A673 (cell line): ENCODE measurements at regions not wholly inside any gene's neighbourhood (a gene's known extent, or its start where the extent isn't known, plus 50 kb on each side); places are given as distances from the start of the nearest gene placed in this dataset.

ENCODE experiments used
- BruUV-seq: library from RNA; stranded (reverse); fragments of 400-500 nt; replicated peaks from 2 replicates; lab custom pipeline; 2021; lab: Mats Ljungman, UMichigan
- CTCF ChIA-PET: fragments of 300-600 bp; sonication (Branson Sonifier 250); formaldehyde crosslinking; loops from one replicate; lab custom pipeline; 2022; ENCODE audit warnings: antibody characterized with exemption; lab: Charles Lee
- POLR2A ChIA-PET: fragments of 300-600 bp; sonication (Branson Sonifier 250); formaldehyde crosslinking; loops from one replicate; lab custom pipeline; 2022; ENCODE audit warnings: antibody characterized with exemption; ENCODE audit not compliant: low non-redundant PET; lab: Charles Lee
- DNase-seq: peaks from one replicate; pipeline ENCODE4 v3.0.0-alpha.2; 2015; ENCODE audit warnings: low spot score
- H3K27ac ChIP-seq: fragments of 200-600 bp; sonication (generic); 2 replicates; pipeline ENCODE4 v1.5.1; 2016; ENCODE audit warnings: mixed run types, low read depth, mild to moderate bottlenecking, mixed read lengths, antibody characterized with exemption, low read length; ENCODE audit not compliant: poor library complexity, severe bottlenecking
- H3K27me3 ChIP-seq: fragments of 200-600 bp; sonication (generic); replicated peaks from 2 replicates; pipeline ENCODE4 v1.6.1; 2017; ENCODE audit warnings: mixed run types, low read depth, mild to moderate bottlenecking, mixed read lengths, antibody characterized with exemption, low read length; ENCODE audit not compliant: insufficient read depth, poor library complexity
- H3K36me3 ChIP-seq: fragments of 200-600 bp; sonication (generic); 2 replicates; pipeline ENCODE4 v1.6.1; 2016; ENCODE audit warnings: mixed run types, mild to moderate bottlenecking, mixed read lengths, antibody characterized with exemption, low read length; ENCODE audit not compliant: insufficient read depth, poor library complexity, severe bottlenecking
- H3K4me1 ChIP-seq: fragments of 200-600 bp; sonication (generic); 2 replicates; pipeline ENCODE4 v1.6.1; 2017; ENCODE audit warnings: mixed run types, mild to moderate bottlenecking, mixed read lengths, antibody characterized with exemption, low read length; ENCODE audit not compliant: insufficient read depth, poor library complexity, severe bottlenecking
- H3K4me3 ChIP-seq: fragments of 200-600 bp; sonication (generic); 2 replicates; pipeline ENCODE4 v1.5.1; 2016; ENCODE audit warnings: low read depth, mixed run types, mild to moderate bottlenecking, mixed read lengths, low read length; ENCODE audit not compliant: poor library complexity, severe bottlenecking
- H3K9me3 ChIP-seq: fragments of 200-600 bp; sonication (generic); 2 replicates; pipeline ENCODE4 v1.6.1; 2016; ENCODE audit warnings: mixed run types, low read depth, mild to moderate bottlenecking, mixed read lengths, antibody characterized with exemption, low read length; ENCODE audit not compliant: poor library complexity, severe bottlenecking
- CTCF ChIP-seq: fragments of 300-800, 200-600 bp; sonication (generic); conservative IDR thresholded peaks from 2 replicates; pipeline ENCODE4 v1.5.1; 2017; ENCODE audit warnings: low read depth, mild to moderate bottlenecking, antibody characterized with exemption, low read length, moderate library complexity, mixed read lengths
- EZH2 ChIP-seq: fragments of 200-600 bp; sonication (generic); IDR thresholded peaks from 2 replicates; pipeline ENCODE4 v1.6.1; 2017; ENCODE audit warnings: borderline replicate concordance, low read depth, mild to moderate bottlenecking, mixed read lengths, antibody characterized with exemption, low read length; ENCODE audit not compliant: poor library complexity, severe bottlenecking
- intact Hi-C: fragments of 100-400 bp; cut with micrococcal nuclease; formaldehyde crosslinking; loops from one replicate; pipeline ENCODE4 v1.10.0; 2022; ENCODE audit not compliant: unreplicated experiment

GRCh38 chr7:109179601-109180000 is 609.9 kb downstream of the DNAJB9 start:
- BruUV-seq: no TSS peak
- DNase-seq: no peak
- no peak overlapping the region for H3K27ac ChIP-seq
- H3K36me3 ChIP-seq: no peaks in the 10 kb centered on the region
- H3K4me3 ChIP-seq: no peak overlapping the region
- ChIA-PET CTCF (no interaction called here), POLR2A (interaction anchor here (0.5 kb wide), 1 partner anchor 538 kb away, joined by 3 read pairs; no protein-coding TSS in a partner anchor)
- TF ChIP-seq EZH2: no peak
- H3K4me1 ChIP-seq: no peaks in the 10 kb centered on the region
- peaks cover 4% of the 10 kb centered on the region for H3K9me3 ChIP-seq
- no peaks in the 10 kb centered on the region for H3K27me3 ChIP-seq
- intact Hi-C loops: no loop called here

- no peak for TF ChIP-seq EZH2
- TF ChIP-seq CTCF: no peak
- Histone ChIP-seq H3K4me3 (no peak overlapping the region), H3K27me3 (no peaks in the 10 kb centered on the region), H3K36me3 (no peaks in the 10 kb centered on the region), H3K27ac (no peak overlapping the region), H3K9me3 (no peaks in the 10 kb centered on the region), H3K4me1 (no peaks in the 10 kb centered on the region)
- BruUV-seq: no TSS peak
- DNase-seq: no peak
- ChIA-PET CTCF (no interaction called here), POLR2A (no interaction called here)
- intact Hi-C loops: no loop called here
Observed at GRCh38 chr7:109190766-109191398, 621.2 kb downstream of the DNAJB9 start.

- no peak overlapping the region for H3K27ac ChIP-seq
- BruUV-seq: no TSS peak
- CTCF ChIA-PET: no interaction called here
- H3K9me3 ChIP-seq: no peaks in the 10 kb centered on the region
- TF ChIP-seq EZH2 (no peak), CTCF (peak; percentile 28; the same call in 1 of the 2 replicates)
- no peaks in the 10 kb centered on the region for H3K27me3 ChIP-seq
- intact Hi-C loops: no loop called here
- H3K4me3 ChIP-seq: no peak overlapping the region
- H3K4me1 ChIP-seq: no peaks in the 10 kb centered on the region
- POLR2A ChIA-PET: no interaction called here
- H3K36me3 ChIP-seq: no peaks in the 10 kb centered on the region
- peak; percentile 3 for DNase-seq
Observed at GRCh38 chr7:109206196-109206595, 636.5 kb downstream of the DNAJB9 start.

- intact Hi-C loops: no loop called here
- no peak for DNase-seq
- BruUV-seq: no TSS peak
- CTCF ChIA-PET: no interaction called here
- H3K27me3 ChIP-seq: no peaks in the 10 kb centered on the region
- TF ChIP-seq EZH2 (no peak), CTCF (no peak)
- H3K9me3 ChIP-seq: no peaks in the 10 kb centered on the region
- H3K4me3 ChIP-seq: no peak overlapping the region
- POLR2A ChIA-PET: no interaction called here
- H3K27ac ChIP-seq: no peak overlapping the region
- no peaks in the 10 kb centered on the region for H3K36me3 ChIP-seq
- H3K4me1 ChIP-seq: no peaks in the 10 kb centered on the region
Observed at GRCh38 chr7:109213081-109213480, 643.4 kb downstream of the DNAJB9 start.
